Liver (tissue), 3 donors: ENCODE measurements at regions not wholly inside any gene's neighbourhood (a gene's known extent, or its start where the extent isn't known, plus 50 kb on each side); places are given as distances from the start of the nearest gene placed in this dataset.

Experiments used
- EGR1 ChIP-seq, 2 donors: IDR thresholded peaks; 2 replicates each; pipeline ENCODE4 v1.6.1; 2016 to 2018; ENCODE audit warnings: antibody characterized with exemption in 2 of 2, low read depth in 2 of 2
- RXRA ChIP-seq, 2 donors: IDR thresholded peaks; 2 replicates each; pipeline ENCODE4 v1.6.1; 2017 to 2018; ENCODE audit warnings: antibody characterized with exemption in 2 of 2, mild to moderate bottlenecking in 1 of 2
- YY1 ChIP-seq: IDR thresholded peaks from 2 replicates; pipeline ENCODE4 v1.6.1; 2016; ENCODE audit warnings: antibody characterized with exemption, mild to moderate bottlenecking
- TF ChIP-seq, protein P1 (sequence below): fragments of 150-350 bp; IDR thresholded peaks from 2 replicates; pipeline ENCODE4 v1.5.1; 2017; ENCODE audit warnings: improper control_type of control experiment, low read depth, low read length; ENCODE audit not compliant: missing input control
- donor health status: healthy.
- donor health status: healthy.

DNA sequence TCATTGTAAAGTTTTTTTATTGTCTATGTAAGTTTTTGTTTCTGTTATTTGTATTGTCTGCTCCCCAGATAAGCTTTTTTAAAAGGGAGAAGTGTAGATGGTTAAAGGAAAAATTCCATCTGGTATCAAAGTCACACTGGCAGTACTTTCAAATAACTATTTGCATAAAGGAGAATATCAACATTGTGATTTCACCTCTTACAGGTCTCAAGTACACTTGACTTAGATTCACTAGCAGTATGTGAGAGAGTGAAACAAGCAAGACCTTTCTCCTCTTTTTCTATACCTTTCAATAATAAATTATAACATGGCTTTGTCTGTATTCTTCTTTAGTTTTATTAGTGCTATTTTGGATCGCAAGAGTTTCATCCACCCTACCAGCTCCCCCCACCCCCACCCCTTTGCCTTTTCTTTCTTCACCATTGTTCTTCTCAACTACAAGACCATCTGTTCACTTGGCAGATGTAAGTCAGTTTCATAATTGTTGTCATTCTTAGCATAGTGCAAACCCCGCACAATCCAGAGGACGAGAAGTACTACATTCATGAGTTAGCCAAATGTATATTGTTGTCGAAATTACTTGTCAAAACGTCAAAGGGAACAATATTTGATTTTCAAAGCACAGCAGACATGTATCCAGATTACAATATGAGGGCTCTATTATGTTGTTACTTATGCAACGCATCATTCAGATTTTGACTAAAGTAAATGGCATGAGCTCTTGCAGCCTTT lies 602.7 kb upstream of the FLRT2 start:
- no peak for TF ChIP-seq RXRA (IDR thresholded peaks at IDR 0.05)
- TF ChIP-seq, protein P1, sequence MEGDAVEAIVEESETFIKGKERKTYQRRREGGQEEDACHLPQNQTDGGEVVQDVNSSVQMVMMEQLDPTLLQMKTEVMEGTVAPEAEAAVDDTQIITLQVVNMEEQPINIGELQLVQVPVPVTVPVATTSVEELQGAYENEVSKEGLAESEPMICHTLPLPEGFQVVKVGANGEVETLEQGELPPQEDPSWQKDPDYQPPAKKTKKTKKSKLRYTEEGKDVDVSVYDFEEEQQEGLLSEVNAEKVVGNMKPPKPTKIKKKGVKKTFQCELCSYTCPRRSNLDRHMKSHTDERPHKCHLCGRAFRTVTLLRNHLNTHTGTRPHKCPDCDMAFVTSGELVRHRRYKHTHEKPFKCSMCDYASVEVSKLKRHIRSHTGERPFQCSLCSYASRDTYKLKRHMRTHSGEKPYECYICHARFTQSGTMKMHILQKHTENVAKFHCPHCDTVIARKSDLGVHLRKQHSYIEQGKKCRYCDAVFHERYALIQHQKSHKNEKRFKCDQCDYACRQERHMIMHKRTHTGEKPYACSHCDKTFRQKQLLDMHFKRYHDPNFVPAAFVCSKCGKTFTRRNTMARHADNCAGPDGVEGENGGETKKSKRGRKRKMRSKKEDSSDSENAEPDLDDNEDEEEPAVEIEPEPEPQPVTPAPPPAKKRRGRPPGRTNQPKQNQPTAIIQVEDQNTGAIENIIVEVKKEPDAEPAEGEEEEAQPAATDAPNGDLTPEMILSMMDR: no peak
- TF ChIP-seq EGR1 (IDR thresholded peaks at IDR 0.05; ENCODE audit: low read depth in 2 of 2): no peak
- TF ChIP-seq YY1: no peak
